OCI-LY7 (cell line): ENCODE measurements at regions not wholly inside any gene's neighbourhood (a gene's known extent, or its start where the extent isn't known, plus 50 kb on each side); places are given as distances from the start of the nearest gene placed in this dataset.

Source experiments
- BruUV-seq: library from RNA; stranded (reverse); fragments of 400-500 nt; replicated peaks from 2 replicates; lab custom pipeline; 2021; lab: Mats Ljungman, UMichigan
- CTCF ChIA-PET: fragments of 300-600 bp; sonication (Branson Sonifier 250); formaldehyde crosslinking; loops from one replicate; lab custom pipeline; 2022; ENCODE audit warnings: antibody characterized with exemption; ENCODE audit not compliant: unreplicated experiment; lab: Charles Lee
- POLR2A ChIA-PET: fragments of 300-600 bp; sonication (Branson Sonifier 250); formaldehyde crosslinking; loops from one replicate; lab custom pipeline; 2022; ENCODE audit warnings: antibody characterized with exemption; lab: Charles Lee
- DNase-seq: peaks from one replicate; pipeline ENCODE4 v3.0.0-alpha.2; 2015; ENCODE audit warnings: low spot score
- H2AFZ ChIP-seq: fragments of 200-600 bp; sonication (generic), shearing (Covaris generic); 2 replicates; pipeline ENCODE4 v1.6.1; 2014; ENCODE audit warnings: mild to moderate bottlenecking, antibody characterized with exemption, low read length, moderate library complexity
- H3K27ac ChIP-seq: fragments of 200-600 bp; sonication (generic); 2 replicates; pipeline ENCODE4 v1.5.1; 2014; ENCODE audit warnings: mixed run types, low read depth, mild to moderate bottlenecking, moderate library complexity, low read length, inconsistent platforms; ENCODE audit not compliant: poor library complexity, severe bottlenecking
- H3K36me3 ChIP-seq: fragments of 200-600 bp; sonication (generic); 2 replicates; pipeline ENCODE4 v1.6.1; 2014; ENCODE audit warnings: mild to moderate bottlenecking, antibody characterized with exemption, low read length, moderate library complexity, mixed read lengths; ENCODE audit not compliant: insufficient read depth
- H3K4me1 ChIP-seq: fragments of 200-600 bp; sonication (generic); 2 replicates; pipeline ENCODE4 v1.5.1; 2014; ENCODE audit warnings: mild to moderate bottlenecking, low read length; ENCODE audit not compliant: insufficient read depth, poor library complexity, severe bottlenecking
- H3K4me2 ChIP-seq: fragments of 200-600 bp; sonication (generic); 2 replicates; pipeline ENCODE4 v1.6.1; 2014; ENCODE audit warnings: mild to moderate bottlenecking, low read length
- H3K4me3 ChIP-seq: fragments of 200-600 bp; sonication (generic); 2 replicates; pipeline ENCODE4 v1.5.1; 2014; ENCODE audit warnings: mild to moderate bottlenecking, low read depth, low read length; ENCODE audit not compliant: poor library complexity, severe bottlenecking
- H3K79me2 ChIP-seq: fragments of 200-600 bp; sonication (generic); 2 replicates; pipeline ENCODE4 v1.6.1; 2016; ENCODE audit warnings: low read depth, mild to moderate bottlenecking, low read length, moderate library complexity, mixed read lengths; ENCODE audit not compliant: insufficient read depth
- H3K9me2 ChIP-seq: fragments of 200-600 bp; sonication (generic); 2 replicates; pipeline ENCODE4 v1.6.1; 2016; ENCODE audit warnings: mild to moderate bottlenecking, low read length, mixed read lengths; ENCODE audit not compliant: insufficient read depth
- H3K9me3 ChIP-seq: fragments of 200-600 bp; sonication (generic); 2 replicates; pipeline ENCODE4 v1.6.1; 2014; ENCODE audit warnings: mild to moderate bottlenecking, mixed run types, low read length, mixed read lengths
- H4K20me1 ChIP-seq: fragments of 200-600 bp; sonication (generic); 2 replicates; pipeline ENCODE4 v1.6.1; 2014; ENCODE audit warnings: mild to moderate bottlenecking, antibody characterized with exemption, low read length, moderate library complexity, mixed read lengths; ENCODE audit not compliant: insufficient read depth
- CTCF ChIP-seq: fragments of 200-600 bp; sonication (generic); conservative IDR thresholded peaks from 2 replicates; pipeline ENCODE4 v1.5.1; 2014; ENCODE audit warnings: mild to moderate bottlenecking, antibody characterized with exemption, low read length, moderate library complexity, mixed read lengths
- EZH2phosphoT487 ChIP-seq: fragments of 200-600 bp; sonication (generic); IDR thresholded peaks from 2 replicates; pipeline ENCODE4 v1.6.1; 2018; ENCODE audit warnings: low read depth, borderline replicate concordance, mild to moderate bottlenecking, mixed run types, antibody characterized with exemption, low read length, moderate library complexity, mixed read lengths
- intact Hi-C: fragments of 100-400 bp; cut with micrococcal nuclease; formaldehyde crosslinking; loops from one replicate; pipeline ENCODE4 v1.10.0; 2022; ENCODE audit not compliant: unreplicated experiment

GRCh38 chr4:147198411-147199051 lies 252.9 kb upstream of the TTC29 start:
- Histone ChIP-seq H3K4me2 (no peak overlapping the region), H3K9me3 (no peaks in the 10 kb centered on the region), H3K36me3 (no peaks in the 10 kb centered on the region), H3K4me1 (no peaks in the 10 kb centered on the region), H3K9me2 (no peaks in the 10 kb centered on the region), H2AFZ (no peak overlapping the region), H4K20me1 (no peaks in the 10 kb centered on the region), H3K4me3 (no peak overlapping the region), H3K27ac (no peak overlapping the region), H3K79me2 (no peaks in the 10 kb centered on the region)
- TF ChIP-seq EZH2phosphoT487, result no peak
- no peak for TF ChIP-seq CTCF
- no TSS peak for BruUV-seq
- ChIA-PET CTCF (no interaction called here), POLR2A (interaction anchor here (0.7 kb wide), 1 partner anchor 21 kb away, joined by 4 read pairs; no protein-coding TSS in a partner anchor)
- intact Hi-C loops, result no loop called here
- no peak for DNase-seq

GRCh38 chr4:147201016-147201415 lies 255.4 kb upstream of the TTC29 start:
- ChIA-PET POLR2A (no interaction called here), CTCF (no interaction called here)
- DNase-seq, result no peak
- H3K36me3 ChIP-seq, result no peaks in the 10 kb centered on the region
- H3K4me1 ChIP-seq, result no peaks in the 10 kb centered on the region
- H3K9me2 ChIP-seq, result no peaks in the 10 kb centered on the region
- H3K4me2 ChIP-seq, result no peak overlapping the region
- BruUV-seq, result no TSS peak
- intact Hi-C loops, result no loop called here
- H2AFZ ChIP-seq, result no peak overlapping the region
- H3K27ac ChIP-seq, result no peak overlapping the region
- no peaks in the 10 kb centered on the region for H4K20me1 ChIP-seq
- no peak overlapping the region for H3K4me3 ChIP-seq
- no peaks in the 10 kb centered on the region for H3K79me2 ChIP-seq
- TF ChIP-seq CTCF (no peak), EZH2phosphoT487 (no peak)
- H3K9me3 ChIP-seq, result no peaks in the 10 kb centered on the region

GRCh38 chr4:147206807-147207206 lies 261.1 kb upstream of the TTC29 start:
- intact Hi-C loops, result no loop called here
- no peak for DNase-seq
- H3K4me3 ChIP-seq, result no peak overlapping the region
- CTCF ChIA-PET, result no interaction called here
- H3K36me3 ChIP-seq, result no peaks in the 10 kb centered on the region
- H4K20me1 ChIP-seq, result no peaks in the 10 kb centered on the region
- TF ChIP-seq EZH2phosphoT487 (no peak), CTCF (no peak)
- no peaks in the 10 kb centered on the region for H3K79me2 ChIP-seq
- H3K9me3 ChIP-seq, result no peaks in the 10 kb centered on the region
- no TSS peak for BruUV-seq
- no peaks in the 10 kb centered on the region for H3K4me1 ChIP-seq
- H3K9me2 ChIP-seq, result no peaks in the 10 kb centered on the region
- no peak overlapping the region for H3K4me2 ChIP-seq
- no peak overlapping the region for H3K27ac ChIP-seq
- no peak overlapping the region for H2AFZ ChIP-seq
- POLR2A ChIA-PET, result no interaction called here
